Breast epithelium (tissue), 4 donors: ENCODE measurements at regions not wholly inside any gene's neighbourhood (a gene's known extent, or its start where the extent isn't known, plus 50 kb on each side); places are given as distances from the start of the nearest gene placed in this dataset.
"Not testable (repeated sequence)": the region's sequence is repeated elsewhere in the genome, so short reads cannot be mapped to it uniquely, and the experiment has no call there.

Experiments
- DNase-seq, 2 donors: peaks; one replicate each; pipeline ENCODE4 v3.0.0-alpha.2; 2019; ENCODE audit warnings: low spot score in 2 of 2
- H3K27ac ChIP-seq, 2 donors: fragments of 200-600 bp; sonication (generic) in 1 of 2; one replicate each; pipeline ENCODE4 v1.5.1; 2016 to 2019; ENCODE audit warnings: mild to moderate bottlenecking in 1 of 2
- H3K27me3 ChIP-seq, 2 donors: fragments of 200-600 bp; sonication (generic) in 1 of 2; one replicate each; pipeline versions ENCODE4 v1.5.1 to v1.6.0; 2017 to 2019; ENCODE audit warnings: control low read depth in 1 of 2, mild to moderate bottlenecking in 1 of 2
- H3K36me3 ChIP-seq: fragments of 200-600 bp; one replicate; pipeline ENCODE4 v1.5.1; 2019
- H3K4me1 ChIP-seq, 2 donors: fragments of 200-600 bp; sonication (generic); one replicate each; pipeline ENCODE4 v1.5.1; 2016 to 2019; ENCODE audit warnings: control low read depth in 1 of 2
- H3K4me3 ChIP-seq, 3 donors: fragments of 200-600 bp; sonication (generic); 1 replicate in 2 of 3; 2 replicates in 1 of 3; pipeline ENCODE4 v1.5.1; 2016 to 2019; ENCODE audit warnings: mild to moderate bottlenecking in 3 of 3, moderate library complexity in 2 of 3
- H3K9me3 ChIP-seq, 2 donors: fragments of 200-600 bp; sonication (generic) in 1 of 2; one replicate each; pipeline ENCODE4 v1.5.1; 2016 to 2019; ENCODE audit warnings: control low read depth in 1 of 2
- POLR2A ChIP-seq: fragments of 450-650 bp; IDR thresholded peaks from one replicate; pipeline ENCODE4 v1.6.1; 2016; ENCODE audit warnings: antibody characterized with exemption, mild to moderate bottlenecking, moderate library complexity
- POLR2AphosphoS5 ChIP-seq, 3 donors: sonication (generic); formaldehyde crosslinking; IDR thresholded peaks; one replicate each; pipeline ENCODE4 v1.6.1; 2017; ENCODE audit warnings: antibody characterized with exemption in 3 of 3
- intact Hi-C: fragments of 100-400 bp; cut with DNase I; formaldehyde crosslinking; loops from one replicate; pipeline ENCODE4 v1.15.1; 2023; ENCODE audit warnings: low total_unique reads
- TF ChIP-seq, protein P1 (sequence below), 3 donors: fragments of 450-650 bp; IDR thresholded peaks; one replicate each; pipeline ENCODE4 v1.5.1; 2016 to 2017; ENCODE audit warnings: antibody characterized with exemption in 3 of 3, mild to moderate bottlenecking in 3 of 3, moderate library complexity in 3 of 3

DNA sequence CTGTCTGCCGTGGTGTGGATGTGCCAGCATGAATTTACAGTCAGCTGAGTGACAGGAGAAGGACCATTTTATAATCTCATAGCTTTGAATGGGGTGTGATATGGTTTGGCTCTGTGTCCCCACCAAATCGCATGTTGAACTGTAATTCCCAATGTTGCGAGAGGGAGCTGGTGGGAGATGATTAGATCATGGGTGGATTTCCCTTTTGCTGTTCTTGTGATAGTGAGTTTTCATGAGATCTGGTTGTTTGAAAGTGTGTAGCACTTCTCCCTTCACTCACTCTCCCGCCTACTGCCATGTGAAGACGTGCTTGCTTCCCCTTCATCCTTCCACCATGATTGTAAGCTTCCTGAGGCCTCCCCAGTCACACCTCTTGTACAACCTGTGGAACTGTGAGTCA, 111.9 kb upstream of the CHD2 start:
- Histone ChIP-seq H3K36me3 (no peaks in the 10 kb centered on the region), H3K4me3 (no peak overlapping the region), H3K27me3 (no peaks in the 10 kb centered on the region), H3K9me3 (no peaks in the 10 kb centered on the region), H3K27ac (no peak overlapping the region), H3K4me1 (no peaks in the 10 kb centered on the region)
- no peak for DNase-seq
- no peak for TF ChIP-seq POLR2AphosphoS5 (IDR thresholded peaks at IDR 0.05)
- TF ChIP-seq, protein P1, sequence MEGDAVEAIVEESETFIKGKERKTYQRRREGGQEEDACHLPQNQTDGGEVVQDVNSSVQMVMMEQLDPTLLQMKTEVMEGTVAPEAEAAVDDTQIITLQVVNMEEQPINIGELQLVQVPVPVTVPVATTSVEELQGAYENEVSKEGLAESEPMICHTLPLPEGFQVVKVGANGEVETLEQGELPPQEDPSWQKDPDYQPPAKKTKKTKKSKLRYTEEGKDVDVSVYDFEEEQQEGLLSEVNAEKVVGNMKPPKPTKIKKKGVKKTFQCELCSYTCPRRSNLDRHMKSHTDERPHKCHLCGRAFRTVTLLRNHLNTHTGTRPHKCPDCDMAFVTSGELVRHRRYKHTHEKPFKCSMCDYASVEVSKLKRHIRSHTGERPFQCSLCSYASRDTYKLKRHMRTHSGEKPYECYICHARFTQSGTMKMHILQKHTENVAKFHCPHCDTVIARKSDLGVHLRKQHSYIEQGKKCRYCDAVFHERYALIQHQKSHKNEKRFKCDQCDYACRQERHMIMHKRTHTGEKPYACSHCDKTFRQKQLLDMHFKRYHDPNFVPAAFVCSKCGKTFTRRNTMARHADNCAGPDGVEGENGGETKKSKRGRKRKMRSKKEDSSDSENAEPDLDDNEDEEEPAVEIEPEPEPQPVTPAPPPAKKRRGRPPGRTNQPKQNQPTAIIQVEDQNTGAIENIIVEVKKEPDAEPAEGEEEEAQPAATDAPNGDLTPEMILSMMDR (IDR thresholded peaks at IDR 0.05) = no peak
- TF ChIP-seq POLR2A = no peak
- intact Hi-C loops = no loop called here

DNA sequence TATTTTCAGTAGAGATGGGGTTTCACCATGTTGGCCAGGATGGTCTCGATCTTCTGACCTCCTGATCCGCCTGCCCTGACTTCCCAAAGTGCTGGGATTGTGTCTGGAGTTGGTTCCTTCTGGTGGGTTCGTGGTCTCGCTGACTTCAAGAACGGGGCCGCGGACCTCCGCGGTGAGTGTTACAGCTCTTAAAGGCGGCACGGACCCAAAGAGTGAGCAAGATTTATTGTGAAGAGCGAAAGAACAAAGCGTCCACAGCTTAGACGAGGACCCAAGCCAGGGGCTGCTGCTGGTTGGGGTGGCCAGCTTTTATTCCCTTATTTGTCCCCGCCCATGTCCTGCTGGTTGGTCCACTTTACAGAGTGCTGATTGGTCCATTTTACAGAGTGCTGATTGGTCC, 111.3 kb upstream of the CHD2 start:
- H3K4me3 ChIP-seq, H3K9me3 ChIP-seq, H3K4me1 ChIP-seq, DNase-seq, H3K27me3 ChIP-seq, H3K36me3 ChIP-seq, intact Hi-C loops, H3K27ac ChIP-seq: not testable (repeated sequence)

DNA sequence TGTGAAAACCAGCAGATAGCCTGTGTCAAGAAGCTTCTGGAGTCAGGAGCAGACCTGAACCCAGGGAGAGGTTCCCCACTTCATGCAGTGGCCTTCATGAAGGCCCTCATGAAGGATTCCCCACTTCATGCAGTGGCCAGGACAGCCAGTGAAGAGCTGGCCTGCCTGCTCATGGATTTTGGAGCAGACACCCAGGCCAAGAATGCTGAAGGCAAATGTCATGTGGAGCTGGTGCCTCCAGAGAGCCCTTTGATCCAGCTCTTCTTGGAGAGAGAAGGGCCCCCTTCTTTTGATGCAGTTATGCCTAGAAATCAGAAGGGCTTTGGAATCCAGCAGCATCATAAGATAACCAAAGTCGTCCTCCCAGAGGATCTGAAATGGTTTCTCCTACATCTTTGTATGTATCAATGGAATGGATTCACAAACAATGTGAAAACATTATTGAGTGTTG, 103.9 kb upstream of the CHD2 start:
- TF ChIP-seq POLR2A = no peak
- no peak for TF ChIP-seq POLR2AphosphoS5 (IDR thresholded peaks at IDR 0.05)
- TF ChIP-seq, protein P1 (IDR thresholded peaks at IDR 0.05) = no peak
- intact Hi-C loops = no loop called here
- DNase-seq = no peak

DNA sequence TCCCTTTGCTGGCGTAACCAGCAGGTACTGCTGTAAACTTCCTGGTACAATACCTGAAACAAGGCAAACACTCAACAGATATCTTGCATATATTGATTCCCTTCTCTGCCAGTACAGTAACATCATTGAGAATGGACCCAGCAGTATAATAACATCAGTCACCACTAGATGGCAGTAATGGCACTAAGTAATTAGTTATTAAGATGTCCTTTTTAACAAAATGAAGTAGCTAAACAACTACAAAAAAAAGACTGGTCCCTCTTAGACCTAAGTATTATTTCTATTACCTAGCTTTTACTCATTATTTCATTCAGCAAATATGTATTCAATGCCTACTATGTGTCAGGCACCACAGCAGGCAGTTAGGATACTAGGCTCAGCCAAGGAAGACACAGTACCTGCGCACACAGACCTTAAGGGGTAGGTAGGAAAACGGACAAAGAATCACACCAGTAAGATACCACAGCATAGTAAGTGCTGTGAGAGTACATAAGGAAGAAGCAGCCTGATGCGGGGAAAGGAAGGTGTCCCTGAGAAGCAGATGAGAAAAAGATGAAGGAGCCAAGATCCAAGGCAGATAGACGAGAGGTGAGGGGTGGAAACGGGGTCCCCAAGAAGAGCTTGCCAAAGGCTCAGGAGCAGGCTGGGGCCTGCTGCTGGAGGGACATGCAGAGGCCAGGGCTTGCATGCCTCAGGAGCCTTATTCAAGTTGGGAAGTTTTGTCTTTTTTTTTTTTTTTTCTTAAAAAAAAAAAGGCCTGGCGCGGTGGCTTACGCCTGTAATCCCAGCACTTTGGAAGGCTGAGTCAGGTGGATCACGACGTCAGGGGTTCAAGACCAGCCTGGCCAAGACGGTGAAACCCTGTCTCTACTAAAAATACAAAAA, 102.7 kb upstream of the CHD2 start:
- H3K27ac ChIP-seq = peak overlapping the region; percentile 76 to 77
- H3K27me3 ChIP-seq = no peaks in the 10 kb centered on the region
- no peak for DNase-seq
- TF ChIP-seq, protein P1 (IDR thresholded peaks at IDR 0.05) = peak; percentile 84 to 93 (median 88)
- TF ChIP-seq POLR2AphosphoS5 (IDR thresholded peaks at IDR 0.05) = no peak
- H3K36me3 ChIP-seq = no peaks in the 10 kb centered on the region
- no peaks in the 10 kb centered on the region for H3K4me1 ChIP-seq
- H3K9me3 ChIP-seq = no peaks in the 10 kb centered on the region
- intact Hi-C loops = no loop called here
- no peak overlapping the region for H3K4me3 ChIP-seq

More for the DNA sequence above, 103.9 kb upstream of the CHD2 start:
- H3K9me3 ChIP-seq = no peaks in the 10 kb centered on the region
- no peaks in the 10 kb centered on the region for H3K27me3 ChIP-seq
- H3K36me3 ChIP-seq = no peaks in the 10 kb centered on the region
- no peak overlapping the region for H3K4me3 ChIP-seq
- no peaks in the 10 kb centered on the region for H3K4me1 ChIP-seq
- H3K27ac ChIP-seq = no peak overlapping the region

DNA sequence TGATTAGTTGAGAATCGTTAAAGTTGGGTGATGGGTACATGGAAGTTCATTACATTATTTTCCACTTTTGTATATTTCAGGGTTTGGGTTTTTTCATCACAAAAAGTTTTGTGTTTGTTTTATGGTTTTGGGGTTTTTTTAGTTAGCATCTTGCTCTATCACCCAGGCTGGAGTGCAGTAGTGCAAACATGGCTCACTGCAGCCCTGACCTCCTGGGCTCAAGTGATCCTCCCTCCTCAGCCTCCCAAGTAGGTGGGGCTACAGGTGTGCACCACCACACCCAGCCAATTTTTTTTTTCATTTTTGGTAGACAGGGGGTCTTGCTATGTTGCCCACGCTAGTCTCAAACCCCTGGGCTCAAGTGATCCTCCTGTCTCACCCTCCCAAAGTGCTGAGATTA, 100.1 kb upstream of the CHD2 start:
- intact Hi-C loops = loop anchor here (10.0 kb wide), 1 partner anchor 115 kb away; no protein-coding TSS in a partner anchor
- Histone ChIP-seq H3K4me1 (peaks cover 6 to 8% of the 10 kb centered on the region in 2 donors), H3K36me3 (no peaks in the 10 kb centered on the region), H3K27ac (no peak overlapping the region), H3K4me3 (no peak overlapping the region), H3K27me3 (no peaks in the 10 kb centered on the region), H3K9me3 (no peaks in the 10 kb centered on the region)
- no peak for TF ChIP-seq POLR2AphosphoS5 (IDR thresholded peaks at IDR 0.05)
- TF ChIP-seq, protein P1 (IDR thresholded peaks at IDR 0.05) = no peak
- no peak for TF ChIP-seq POLR2A
- no peak for DNase-seq

GRCh38 chr15:92800416-92801055, 99.6 kb upstream of the CHD2 start:
- intact Hi-C loops = loop anchor here (10.0 kb wide), 1 partner anchor 114 kb away; no protein-coding TSS in a partner anchor
- not testable (repeated sequence) for H3K4me3 ChIP-seq, H3K27me3 ChIP-seq, H3K36me3 ChIP-seq, H3K4me1 ChIP-seq, DNase-seq, H3K9me3 ChIP-seq, H3K27ac ChIP-seq
